Pancreas (tissue), 10 donors: ENCODE measurements at regions not wholly inside any gene's neighbourhood (a gene's known extent, or its start where the extent isn't known, plus 50 kb on each side); places are given as distances from the start of the nearest gene placed in this dataset.

Source experiments
- ATAC-seq, 4 donors: fragments of 200-7000 bp; cut with Tn5 transposase; one replicate each; pipeline versions ENCODE4 v1.8.0 to v1.9.1; 2020; ENCODE audit warnings: mild to moderate bottlenecking in 4 of 4, moderate library complexity in 4 of 4
- DNase-seq, 6 donors: peaks; one replicate each; pipeline ENCODE4 v3.0.0-alpha.2; 2020
- FAIRE-seq: peaks from 2 replicates; lab custom pipeline; 2012; peaks lifted over from hg19 to GRCh38; lab: Jason Lieb, UNC
- H3K27ac ChIP-seq, 4 donors: fragments of 200-600 bp; sonication (generic); 1 replicate in 3 of 4; 2 replicates in 1 of 4; pipeline versions ENCODE4 v1.5.0 to v1.8.0; 2020
- H3K27me3 ChIP-seq, 4 donors: fragments of 200-600 bp; one replicate each; pipeline ENCODE4 v1.8.0; 2021
- H3K36me3 ChIP-seq, 3 donors: fragments of 200-600 bp; sonication (generic) in 1 of 3; one replicate each; pipeline versions ENCODE4 v1.5.0 to v1.8.0; 2020 to 2021
- H3K4me1 ChIP-seq, 3 donors: fragments of 200-600 bp; one replicate each; pipeline ENCODE4 v1.8.0; 2021
- H3K4me3 ChIP-seq, 4 donors: fragments of 200-600 bp; sonication (generic) in 2 of 4; one replicate each; pipeline versions ENCODE4 v1.5.0 to v1.8.0; 2020 to 2021
- H3K9me3 ChIP-seq, 4 donors: fragments of 200-600 bp; one replicate each; pipeline ENCODE4 v1.8.0; 2021
- WGBS, 2 donors: extraction: QIAGEN DNeasy Blood & Tissue Kit; methylation state at CpG; one replicate each; pipeline ENCODE4 v1.1.7; 2013; 5-methylcytosine and 5-hydroxymethylcytosine counted together
- intact Hi-C, 3 donors: fragments of 100-400 bp; cut with DNase I; formaldehyde crosslinking; loops; one replicate each; pipeline versions ENCODE4 v1.11.1 to v1.14.2; 2022
- TF ChIP-seq, protein P1 (sequence below), 4 donors: fragments of 200-600 bp; sonication (generic) in 3 of 4; IDR thresholded peaks; one replicate each; pipeline versions ENCODE4 v1.5.0 to v1.8.0; 2021; ENCODE audit warnings: antibody characterized with exemption in 4 of 4
- donor health status: healthy with polysubstance abuse.
- donor health status: DM: no; HTN: no; CAD: no; lungs with moderate emphysema.
- donor health status: DM: no; HTN: no; CAD: no.
- donor health status: control.
- donor health status: control.
- donor health status: Bipolar disorder and iron deficiency.
- donor health status: DM: yes; HTN: yes; CAD: no.
- donor health status: DM: no; HTN: no; CAD: no.
- donor health status: DM: no; HTN: no; CAD: no.
- donor health status: DM: yes; HTN: yes; CAD: no.

- Histone ChIP-seq H3K36me3 (no peaks in the 10 kb centered on the region), H3K27ac (no peak overlapping the region), H3K27me3 (no peaks in the 10 kb centered on the region), H3K4me1 (no peaks in the 10 kb centered on the region), H3K9me3 (no peaks in the 10 kb centered on the region), H3K4me3 (no peak overlapping the region)
- TF ChIP-seq, protein P1, sequence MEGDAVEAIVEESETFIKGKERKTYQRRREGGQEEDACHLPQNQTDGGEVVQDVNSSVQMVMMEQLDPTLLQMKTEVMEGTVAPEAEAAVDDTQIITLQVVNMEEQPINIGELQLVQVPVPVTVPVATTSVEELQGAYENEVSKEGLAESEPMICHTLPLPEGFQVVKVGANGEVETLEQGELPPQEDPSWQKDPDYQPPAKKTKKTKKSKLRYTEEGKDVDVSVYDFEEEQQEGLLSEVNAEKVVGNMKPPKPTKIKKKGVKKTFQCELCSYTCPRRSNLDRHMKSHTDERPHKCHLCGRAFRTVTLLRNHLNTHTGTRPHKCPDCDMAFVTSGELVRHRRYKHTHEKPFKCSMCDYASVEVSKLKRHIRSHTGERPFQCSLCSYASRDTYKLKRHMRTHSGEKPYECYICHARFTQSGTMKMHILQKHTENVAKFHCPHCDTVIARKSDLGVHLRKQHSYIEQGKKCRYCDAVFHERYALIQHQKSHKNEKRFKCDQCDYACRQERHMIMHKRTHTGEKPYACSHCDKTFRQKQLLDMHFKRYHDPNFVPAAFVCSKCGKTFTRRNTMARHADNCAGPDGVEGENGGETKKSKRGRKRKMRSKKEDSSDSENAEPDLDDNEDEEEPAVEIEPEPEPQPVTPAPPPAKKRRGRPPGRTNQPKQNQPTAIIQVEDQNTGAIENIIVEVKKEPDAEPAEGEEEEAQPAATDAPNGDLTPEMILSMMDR (IDR thresholded peaks at IDR 0.05): no peak
- FAIRE-seq (no peak), ATAC-seq (no peak), DNase-seq (no peak)
- WGBS, 2 donors: 49 to 67% methylated on average over 3 of the region's 3 CpGs
- intact Hi-C loops: no loop called here
Observed at GRCh38 chr17:33421933-33422332, 128.8 kb upstream of the ASIC2 start.

- ATAC-seq: no peak
- no peaks in the 10 kb centered on the region for H3K36me3 ChIP-seq
- WGBS, 2 donors: 66 to 68% methylated on average over 6 of the region's 6 CpGs
- DNase-seq: no peak
- H3K4me3 ChIP-seq: no peak overlapping the region
- no peak overlapping the region for H3K27ac ChIP-seq
- no peaks in the 10 kb centered on the region for H3K9me3 ChIP-seq
- no peak for FAIRE-seq
- no peaks in the 10 kb centered on the region for H3K4me1 ChIP-seq
- H3K27me3 ChIP-seq: no peaks in the 10 kb centered on the region
- TF ChIP-seq, protein P1 (IDR thresholded peaks at IDR 0.05): no peak
- intact Hi-C loops: no loop called here
Observed at GRCh38 chr17:33433581-33433980, 140.5 kb upstream of the ASIC2 start.

DNA sequence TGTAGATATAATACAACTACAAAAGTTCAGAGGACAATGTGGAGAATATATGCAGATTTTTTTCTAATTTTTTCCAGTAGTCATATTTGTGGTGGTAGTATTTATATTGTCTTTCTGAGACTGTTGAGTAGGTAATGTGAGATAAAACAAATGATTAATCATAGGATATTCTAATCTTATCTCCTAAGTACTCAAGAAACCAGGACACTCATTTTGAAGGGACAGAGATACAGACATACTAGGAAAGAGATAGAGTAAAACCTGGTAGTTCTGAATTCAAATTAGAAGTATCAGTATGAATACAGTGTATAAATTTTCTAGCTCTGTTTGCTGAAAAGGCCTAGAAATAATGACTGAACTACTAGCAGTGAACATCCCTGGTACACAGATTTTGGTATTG lies 141.7 kb upstream of the ASIC2 start:
- no peak overlapping the region for H3K27ac ChIP-seq
- intact Hi-C loops: no loop called here

DNA sequence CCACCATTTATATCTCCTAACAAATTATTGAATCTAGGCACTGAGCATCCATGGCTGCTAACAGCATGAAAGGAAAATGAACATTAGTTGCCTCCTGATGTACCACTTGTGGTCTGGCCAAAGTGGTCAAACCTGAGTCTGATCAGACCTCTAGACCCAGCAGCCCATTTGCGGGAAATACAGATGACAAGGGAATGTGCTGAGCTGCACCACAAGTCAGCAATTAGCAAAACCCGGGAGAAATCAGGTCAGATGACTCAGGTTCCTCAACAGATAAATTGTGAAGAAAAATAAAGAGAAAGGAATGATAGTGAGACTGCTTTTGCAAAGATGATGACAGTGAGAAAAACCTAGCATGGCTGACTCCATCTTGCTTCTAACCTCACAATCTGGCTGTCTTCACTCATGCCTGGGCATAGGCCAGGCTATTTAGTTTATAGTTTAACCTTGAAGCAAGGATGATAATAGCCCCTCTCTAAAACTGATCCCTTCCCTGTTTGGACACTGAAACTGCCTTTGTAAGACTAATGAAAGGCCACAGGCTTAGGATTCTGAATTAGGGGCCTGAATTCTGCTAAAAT lies 142.7 kb upstream of the ASIC2 start:
- DNase-seq (no peak), FAIRE-seq (no peak), ATAC-seq (no peak)
- Histone ChIP-seq H3K4me3 (no peak overlapping the region), H3K36me3 (no peaks in the 10 kb centered on the region), H3K27ac (no peak overlapping the region), H3K9me3 (no peaks in the 10 kb centered on the region), H3K4me1 (no peaks in the 10 kb centered on the region), H3K27me3 (no peaks in the 10 kb centered on the region)
- WGBS, 2 donors: 58 to 65% methylated on average over 2 of the region's 2 CpGs
- intact Hi-C loops: no loop called here
- TF ChIP-seq, protein P1 (IDR thresholded peaks at IDR 0.05): no peak

More for the DNA sequence above, 141.7 kb upstream of the ASIC2 start:
- ATAC-seq (no peak), FAIRE-seq (no peak), DNase-seq (no peak)
- H3K4me3 ChIP-seq: no peak overlapping the region
- no peaks in the 10 kb centered on the region for H3K27me3 ChIP-seq
- H3K4me1 ChIP-seq: no peaks in the 10 kb centered on the region
- no peaks in the 10 kb centered on the region for H3K36me3 ChIP-seq
- H3K9me3 ChIP-seq: no peaks in the 10 kb centered on the region
- TF ChIP-seq, protein P1 (IDR thresholded peaks at IDR 0.05): no peak

DNA sequence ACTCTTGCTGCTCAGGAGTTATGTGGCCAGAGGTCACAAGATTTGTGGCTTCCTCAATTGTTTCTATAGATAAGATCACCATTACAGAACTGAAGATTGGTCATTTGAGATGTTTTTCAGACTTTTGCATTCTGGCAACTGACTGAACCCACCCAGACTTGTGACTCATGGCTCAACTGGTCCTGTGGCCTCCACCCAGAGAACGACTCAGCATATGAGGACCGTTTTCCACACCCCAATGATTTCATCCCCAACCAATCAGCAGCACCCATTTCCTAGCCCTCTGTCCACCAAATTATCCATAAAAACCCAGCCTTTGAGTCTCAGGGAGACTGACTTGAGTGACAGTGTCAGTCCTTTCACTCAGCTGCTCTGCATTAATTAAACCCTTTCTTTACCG lies 143.2 kb upstream of the ASIC2 start:
- TF ChIP-seq, protein P1 (IDR thresholded peaks at IDR 0.05): no peak
- intact Hi-C loops: no loop called here
- no peaks in the 10 kb centered on the region for H3K27me3 ChIP-seq
- H3K9me3 ChIP-seq: no peaks in the 10 kb centered on the region
- no peak overlapping the region for H3K4me3 ChIP-seq
- no peak for DNase-seq
- FAIRE-seq: no peak
- no peaks in the 10 kb centered on the region for H3K4me1 ChIP-seq
- ATAC-seq: peak in 1 of 4 donors; percentile 23
- H3K27ac ChIP-seq: no peak overlapping the region
- no peaks in the 10 kb centered on the region for H3K36me3 ChIP-seq
- WGBS, 2 donors: 79 to 80% methylated on average over 3 of the region's 3 CpGs
